ENCODE measurements at regions not wholly inside any gene's neighbourhood (a gene's known extent, or its start where the extent isn't known, plus 50 kb on each side); places are given as distances from the start of the nearest gene placed in this dataset.

DNA sequence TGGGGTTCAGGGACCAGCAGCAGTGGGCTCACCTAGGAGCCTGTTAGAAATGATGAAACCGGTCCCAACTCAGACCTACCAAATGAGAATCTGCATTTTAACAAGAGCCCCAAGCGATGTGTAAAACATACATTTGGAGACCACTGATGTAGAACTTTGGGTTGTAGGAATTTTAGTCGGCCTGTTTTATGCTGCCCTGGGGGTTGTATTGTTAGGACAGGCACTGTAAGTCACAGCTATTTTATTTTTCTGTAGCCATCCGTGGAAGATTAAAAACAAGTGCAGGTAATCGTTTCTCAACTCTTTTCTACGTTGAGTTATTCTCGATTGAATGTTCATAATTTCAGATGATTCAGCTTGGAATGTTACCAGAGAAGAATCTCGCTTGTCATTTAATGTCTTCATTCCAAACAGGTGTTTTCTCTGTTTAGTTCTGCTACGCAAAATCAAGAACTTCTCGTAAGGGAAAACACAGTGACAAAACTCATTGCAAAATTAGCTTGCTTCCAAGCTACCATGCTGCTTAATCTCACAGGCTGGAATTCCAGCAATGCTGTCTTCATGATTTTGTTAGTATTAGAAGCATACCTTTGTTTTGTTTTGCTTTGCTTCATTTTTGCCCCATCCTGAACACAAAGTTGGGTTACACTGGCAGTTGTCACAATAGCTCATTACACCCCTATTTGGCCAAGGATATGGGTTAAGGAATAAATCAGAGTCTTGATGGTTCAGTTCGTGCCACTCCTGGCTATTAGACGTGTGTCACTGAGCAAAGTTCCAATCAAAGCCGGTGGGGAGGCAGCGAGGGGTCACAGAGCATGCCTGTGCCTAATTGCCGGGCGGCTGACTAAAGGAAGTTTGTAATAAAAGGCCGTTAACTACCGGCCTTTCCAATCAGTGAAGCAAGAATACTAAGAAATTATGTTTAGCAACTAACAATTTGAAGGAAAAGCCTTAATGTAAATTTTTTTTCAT is 676.9 kb downstream of the GATA3 start:
- no peak for DNase-seq

DNA sequence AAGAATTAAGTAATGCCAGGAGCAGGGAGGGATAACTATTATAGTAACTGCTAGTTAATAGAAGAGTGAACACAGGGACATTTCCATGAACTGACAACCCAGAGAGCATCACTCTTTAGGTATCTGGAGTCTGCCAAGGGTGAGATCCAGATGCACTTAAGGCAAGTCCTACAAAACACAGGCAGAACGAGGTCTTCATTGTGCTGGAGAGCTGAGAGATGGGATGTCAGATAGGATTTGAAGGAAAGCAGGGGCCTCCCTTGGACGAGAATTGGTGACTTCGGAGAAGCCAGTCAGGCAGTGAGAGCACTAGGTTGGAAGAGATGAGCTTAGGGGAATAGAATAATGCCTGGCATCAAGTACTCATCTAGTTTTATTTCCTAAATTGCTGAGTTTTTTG is 684.5 kb downstream of the GATA3 start:
- DNase-seq = no peak

DNA sequence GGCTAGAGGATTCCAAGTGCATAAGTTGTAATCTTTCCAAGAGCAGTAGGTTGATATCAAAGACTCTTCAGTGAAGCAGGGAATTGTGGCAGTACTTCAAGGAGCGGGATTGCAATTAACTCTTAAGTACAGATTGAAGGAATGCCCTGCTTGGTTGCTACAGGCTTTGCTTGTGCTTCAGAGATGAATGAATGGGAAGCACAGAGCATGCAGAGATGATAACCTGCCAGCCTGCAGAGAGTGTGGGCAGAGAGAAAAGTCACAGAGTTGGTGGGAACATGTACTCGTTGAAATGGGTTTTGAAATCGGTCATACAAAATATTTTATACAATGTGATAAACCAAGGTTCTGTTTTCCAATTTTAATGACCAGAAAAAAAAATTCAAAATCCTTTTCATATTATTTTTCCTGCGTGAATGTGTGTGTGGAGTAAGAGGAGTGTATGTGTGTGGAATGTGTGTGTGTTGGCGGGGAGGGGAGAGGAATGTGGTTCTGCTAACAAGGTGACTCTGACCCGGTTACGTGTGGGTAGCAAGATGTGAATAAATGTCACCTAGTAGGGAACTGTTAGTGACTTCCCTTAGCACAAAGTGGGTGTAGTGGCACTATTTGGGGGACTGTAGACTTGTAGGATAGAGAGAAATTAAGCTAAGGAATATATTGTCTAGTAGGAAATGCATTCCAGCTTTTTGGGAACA is 697.8 kb downstream of the GATA3 start:
- DNase-seq = no peak

DNA sequence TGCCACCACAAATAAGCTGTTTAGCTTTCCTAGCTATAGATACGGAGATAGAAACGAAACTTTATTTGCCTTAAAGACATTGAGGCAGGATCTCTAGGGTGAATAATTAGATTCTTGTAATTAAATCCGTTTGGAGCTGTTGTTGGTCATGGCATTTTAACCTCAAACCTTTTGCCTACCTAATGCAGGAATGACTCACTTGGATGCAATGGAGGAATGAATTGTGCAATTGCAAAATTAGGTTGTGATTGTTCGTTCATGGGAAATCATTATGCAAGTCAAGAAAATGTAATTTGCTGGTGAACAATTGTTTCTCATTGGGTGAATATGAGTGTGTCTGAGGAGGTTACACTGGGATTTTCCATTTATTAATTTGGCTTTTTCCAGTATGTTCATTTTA is 703.5 kb downstream of the GATA3 start:
- no peak for DNase-seq

DNA sequence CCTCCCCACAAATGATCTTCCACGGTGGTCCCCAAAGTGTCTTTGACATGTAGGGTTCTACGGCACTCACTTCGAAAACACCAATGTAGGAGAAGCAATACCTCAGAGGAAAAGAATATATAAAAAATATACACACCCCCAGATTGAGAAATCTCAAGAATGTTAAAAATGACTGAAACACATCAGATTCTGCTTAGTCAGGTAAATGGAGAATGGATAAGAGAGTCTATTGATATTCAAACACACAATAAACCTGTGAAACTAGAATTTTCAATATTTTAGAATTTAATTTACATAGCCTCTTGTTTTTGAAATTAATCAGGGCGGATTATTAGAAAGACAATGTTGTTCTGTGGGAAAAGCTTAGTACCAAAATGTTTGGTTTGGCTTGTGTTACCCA is 712.4 kb downstream of the GATA3 start:
- DNase-seq = no peak

DNA sequence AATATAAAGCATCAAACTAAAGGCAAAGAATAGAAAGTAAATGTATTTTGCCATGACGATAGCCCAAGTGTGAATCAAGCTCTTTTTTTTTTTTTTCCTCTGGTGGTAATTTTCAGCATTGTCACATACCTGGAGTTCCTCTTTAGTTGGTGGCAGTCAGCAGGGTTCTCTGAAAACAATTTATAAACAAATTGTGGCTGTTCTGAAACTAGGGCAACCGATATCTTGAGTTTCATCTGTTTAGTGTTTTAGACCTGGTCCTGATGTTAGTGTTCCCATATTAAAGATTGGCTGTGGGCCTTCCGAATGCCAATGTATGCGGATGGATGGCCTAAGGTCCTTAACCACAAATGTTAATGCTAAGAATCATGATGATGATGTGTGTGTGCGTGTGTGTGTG is 713.1 kb downstream of the GATA3 start:
- no peak for DNase-seq

DNA sequence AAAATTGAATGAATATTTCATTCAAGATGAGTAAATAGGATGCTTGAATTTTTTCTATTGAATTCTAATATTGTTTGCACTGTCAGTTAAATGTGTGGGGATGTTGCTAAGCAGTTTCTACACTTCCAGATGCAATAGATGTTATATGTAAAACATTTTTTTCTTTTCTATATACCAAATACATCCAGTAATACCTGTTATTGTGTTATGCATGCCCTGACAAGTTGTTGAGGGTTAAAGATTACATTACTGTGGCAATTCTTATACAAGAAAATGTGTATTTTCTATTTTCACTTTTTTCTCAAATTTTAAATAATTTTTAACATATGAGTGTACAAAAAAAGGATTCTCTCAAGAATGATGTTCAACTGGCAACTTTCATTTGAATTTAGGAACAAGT is 713.9 kb downstream of the GATA3 start:
- no peak for DNase-seq

DNA sequence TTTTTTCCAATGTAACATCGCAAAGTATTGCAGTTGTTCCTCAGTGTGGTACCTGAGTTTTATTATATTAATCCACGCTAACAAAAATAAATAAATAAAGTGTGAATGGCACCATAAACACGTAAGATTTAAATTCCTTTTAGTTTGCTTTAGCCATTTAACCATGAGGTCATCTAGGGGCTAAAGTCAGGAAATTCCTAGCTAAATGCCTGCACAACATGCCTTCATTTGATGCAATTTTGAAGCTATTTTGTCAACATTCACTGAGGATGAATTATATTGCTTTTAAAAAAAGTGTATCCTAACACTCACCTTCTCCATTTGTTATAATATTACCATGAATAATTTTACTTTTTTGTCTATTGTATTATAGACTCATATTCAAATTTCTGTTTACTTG is 714.4 kb downstream of the GATA3 start:
- no peak for DNase-seq

DNA sequence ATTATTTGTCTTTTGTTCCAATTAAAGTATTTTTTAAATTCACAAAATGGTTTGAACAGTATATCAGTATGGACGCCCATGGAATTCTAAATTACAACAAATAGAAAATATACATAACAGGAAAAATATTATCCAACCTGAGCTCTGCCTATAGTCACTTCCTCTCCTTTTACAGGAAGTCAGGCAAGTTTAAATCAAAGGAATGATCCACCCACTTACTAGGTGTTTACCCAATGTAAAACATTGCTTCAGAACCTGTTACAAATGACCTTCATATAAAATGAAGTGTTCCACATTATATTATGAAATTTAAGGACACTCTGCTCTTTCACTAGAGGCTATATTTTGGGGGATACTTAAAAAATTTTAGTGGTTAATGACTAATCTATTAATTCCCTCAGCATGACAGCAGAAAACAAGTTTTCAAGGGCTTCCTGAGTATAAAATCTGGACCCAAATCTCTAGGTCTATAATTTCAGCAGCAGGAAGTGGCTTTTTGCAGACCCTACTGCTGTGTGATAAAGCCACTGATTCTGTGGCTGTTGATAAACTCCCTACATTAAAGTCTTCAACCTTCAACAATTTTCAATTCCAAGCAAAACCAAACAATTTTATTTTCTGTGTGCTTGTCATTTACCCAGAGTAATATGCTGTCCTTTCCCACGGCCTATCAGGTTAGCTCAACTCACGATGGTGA is 722.6 kb downstream of the GATA3 start:
- no peak for DNase-seq

DNA sequence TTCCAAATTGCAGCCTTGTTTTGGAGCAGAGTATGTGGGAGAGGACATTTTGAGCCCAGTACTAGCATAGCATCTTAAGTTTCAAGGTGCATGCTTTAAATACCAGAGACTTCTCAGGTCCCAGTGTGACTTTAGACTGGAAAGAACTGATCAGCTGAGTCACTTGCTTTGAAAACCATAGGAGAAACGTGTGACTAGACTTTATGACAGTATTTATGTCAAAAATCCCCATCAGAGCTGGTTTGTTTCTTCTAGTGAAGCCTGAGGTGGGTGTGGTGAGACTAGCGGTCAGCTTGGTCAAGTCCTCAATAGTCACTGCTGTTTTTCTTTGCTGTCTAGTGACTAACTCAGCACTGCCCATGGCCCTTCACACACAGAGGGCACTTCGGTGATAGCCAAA is 724.2 kb downstream of the GATA3 start:
- DNase-seq = no peak

DNA sequence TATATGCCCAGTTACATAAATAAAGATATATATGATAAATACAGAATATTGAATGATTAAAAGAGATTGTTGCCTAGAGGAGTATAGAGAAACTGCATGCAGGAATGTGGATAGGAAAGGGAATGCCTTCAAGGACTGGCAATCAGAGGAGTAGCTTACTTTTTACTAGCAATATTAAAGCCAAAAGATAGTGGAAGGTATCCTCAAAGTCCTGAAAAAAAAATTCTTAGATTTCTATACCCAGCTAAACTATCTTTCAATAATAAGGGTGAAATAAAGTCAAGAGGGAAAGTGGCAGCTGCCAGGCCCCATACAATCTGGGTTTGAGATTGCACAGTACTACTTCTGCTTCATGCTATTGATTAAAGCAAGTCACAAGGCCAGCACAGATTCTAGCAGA is 733.2 kb downstream of the GATA3 start:
- DNase-seq = no peak

DNA sequence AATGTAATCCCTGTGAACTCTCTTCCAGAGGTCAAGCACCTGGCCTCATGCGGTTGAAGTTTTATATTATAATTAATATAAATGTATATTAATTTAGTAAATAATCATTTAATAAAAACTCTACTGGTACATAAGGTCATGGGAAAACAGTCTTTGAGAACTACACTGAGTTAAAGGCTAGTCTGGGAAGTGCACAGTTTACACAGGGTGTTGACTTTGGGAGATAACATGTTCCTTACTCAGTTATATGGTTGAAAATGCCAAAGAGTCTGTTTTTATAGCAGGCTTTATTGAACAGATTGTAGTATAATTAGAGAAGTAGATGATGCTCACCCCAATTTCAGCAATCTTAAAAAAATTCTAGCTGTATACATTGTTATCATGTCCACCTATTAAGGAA is 735.9 kb downstream of the GATA3 start:
- no peak for DNase-seq

DNA sequence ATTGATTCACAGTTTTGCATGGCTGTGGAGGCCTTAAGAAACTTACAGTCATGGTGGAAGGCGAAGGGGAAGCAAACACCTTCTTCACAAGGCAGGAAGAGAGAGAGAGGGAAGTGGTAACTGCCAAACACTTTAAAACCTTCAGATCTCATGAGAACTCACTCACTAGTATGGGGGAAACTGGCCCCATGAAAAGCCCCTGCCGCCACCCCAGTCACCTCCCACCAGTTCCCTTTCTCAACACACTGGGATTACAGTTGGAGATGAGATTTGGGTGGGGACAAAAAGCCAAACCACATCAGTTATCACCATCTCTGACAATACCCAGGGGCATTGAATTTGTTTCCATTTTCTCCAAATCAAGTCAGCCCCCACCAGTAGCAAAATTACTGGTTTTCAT is 740.4 kb downstream of the GATA3 start:
- DNase-seq = no peak

DNA sequence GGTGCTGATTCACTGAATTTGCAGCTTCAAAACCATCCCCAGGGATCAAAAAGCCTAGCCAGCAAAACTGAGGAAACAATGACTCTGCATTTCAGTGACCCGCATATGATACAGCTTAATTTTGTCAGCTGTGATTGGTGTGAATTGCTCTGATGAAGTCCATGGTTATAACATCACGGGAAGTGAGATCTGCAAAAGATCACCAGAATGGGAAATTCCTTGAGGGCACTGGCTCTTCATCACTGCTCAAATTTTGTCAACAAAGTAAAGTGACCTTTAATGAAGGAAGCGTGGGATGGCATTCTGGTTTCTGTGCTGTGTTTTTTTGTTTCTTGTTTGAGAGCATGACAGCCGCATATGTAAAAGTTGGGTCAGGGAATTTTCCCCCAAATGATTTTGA is 745.9 kb downstream of the GATA3 start:
- no peak for DNase-seq

DNA sequence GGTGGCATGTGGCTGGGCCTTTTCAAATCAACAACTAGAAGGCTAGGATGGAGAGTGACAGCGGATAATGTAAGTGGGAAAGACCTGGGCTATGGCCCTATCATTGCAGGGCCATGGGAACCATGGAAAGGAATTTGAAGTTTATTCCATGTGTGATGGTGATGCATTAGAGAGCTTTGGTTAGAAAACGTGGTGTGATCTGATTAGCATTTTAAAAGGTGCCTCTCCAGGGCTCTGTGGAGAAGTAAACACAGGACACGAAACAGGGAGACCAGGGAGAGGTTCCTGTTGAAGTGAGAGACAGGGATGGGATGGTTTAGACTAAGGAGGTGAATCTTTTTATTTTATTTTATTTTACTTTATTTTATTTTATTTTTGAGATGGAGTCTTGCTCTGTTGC is 749.5 kb downstream of the GATA3 start:
- DNase-seq = no peak

DNA sequence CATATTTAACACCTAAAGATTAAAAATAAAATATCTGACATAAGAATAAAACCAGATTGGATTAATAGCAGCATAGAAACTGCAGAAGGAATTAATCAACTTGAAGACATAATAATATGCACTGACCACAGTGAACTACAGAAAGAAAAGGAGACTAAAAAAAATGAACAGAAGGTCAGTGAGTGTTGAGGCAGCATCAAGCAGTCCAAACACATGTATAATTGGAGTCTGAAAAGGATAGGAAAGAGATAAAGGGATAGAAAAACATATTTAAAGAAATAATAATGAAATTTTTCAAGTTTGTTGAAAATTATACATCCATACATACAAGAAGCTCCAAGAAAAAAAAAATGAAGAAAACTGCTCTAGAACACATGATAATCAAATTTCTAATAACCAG is 756.2 kb downstream of the GATA3 start:
- no peak for DNase-seq

DNA sequence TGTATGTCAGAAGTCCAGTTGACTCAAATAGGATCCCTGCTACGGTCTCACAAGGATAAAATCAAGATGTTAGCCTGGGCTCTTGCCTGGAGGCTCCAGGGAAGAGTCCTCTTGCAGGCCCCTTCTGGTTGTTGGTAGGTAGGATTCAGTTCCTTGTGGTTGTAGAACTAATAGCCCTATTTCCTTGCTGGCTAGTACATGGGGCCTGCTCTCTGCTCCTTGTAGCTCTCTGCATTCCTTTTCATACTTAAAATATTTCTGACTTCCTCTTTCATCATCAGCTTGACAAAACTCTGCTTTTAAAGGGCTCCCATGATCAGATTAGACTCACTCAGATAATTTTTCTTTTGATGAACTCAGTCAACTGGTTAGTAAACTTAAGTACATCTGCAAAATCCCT is 756.7 kb downstream of the GATA3 start:
- DNase-seq = no peak

DNA sequence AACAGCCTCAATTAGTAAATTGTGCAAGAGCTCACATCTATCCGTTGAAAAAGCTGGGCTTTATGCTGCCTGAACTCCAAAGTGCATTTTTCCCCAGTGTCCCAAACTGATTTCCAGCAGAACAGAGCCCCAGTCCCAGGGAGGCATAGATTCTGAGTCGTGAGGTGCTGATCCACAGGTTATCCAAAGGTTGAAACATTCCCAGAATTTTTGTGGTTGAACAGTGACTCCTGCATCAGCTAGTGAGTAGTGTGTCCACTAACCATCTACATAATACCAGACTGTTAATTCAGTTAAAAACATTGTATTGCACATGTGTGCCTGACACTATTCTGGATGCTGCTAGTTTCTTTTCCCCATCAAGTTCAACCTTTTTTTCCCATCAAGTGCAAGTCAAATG is 761.5 kb downstream of the GATA3 start:
- no peak for DNase-seq

DNA sequence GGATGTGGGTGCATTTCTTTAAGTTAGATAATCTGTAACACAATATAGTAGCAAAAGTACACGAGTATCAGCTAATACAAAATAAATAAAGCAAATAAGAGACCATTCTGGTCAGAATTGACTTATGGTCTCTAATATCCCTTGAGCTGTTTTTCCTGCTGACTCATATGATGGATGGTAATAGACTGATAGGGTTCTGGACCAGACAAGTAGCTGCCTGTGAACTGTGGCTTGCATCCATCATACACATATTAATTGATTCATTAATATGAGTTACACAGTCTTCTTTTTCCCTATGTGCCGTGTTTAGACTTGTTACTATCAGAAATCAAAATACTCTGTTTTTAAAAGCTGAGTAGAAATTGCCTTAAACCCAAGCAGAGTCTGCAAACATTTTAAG is 762.8 kb downstream of the GATA3 start:
- no peak for DNase-seq

DNA sequence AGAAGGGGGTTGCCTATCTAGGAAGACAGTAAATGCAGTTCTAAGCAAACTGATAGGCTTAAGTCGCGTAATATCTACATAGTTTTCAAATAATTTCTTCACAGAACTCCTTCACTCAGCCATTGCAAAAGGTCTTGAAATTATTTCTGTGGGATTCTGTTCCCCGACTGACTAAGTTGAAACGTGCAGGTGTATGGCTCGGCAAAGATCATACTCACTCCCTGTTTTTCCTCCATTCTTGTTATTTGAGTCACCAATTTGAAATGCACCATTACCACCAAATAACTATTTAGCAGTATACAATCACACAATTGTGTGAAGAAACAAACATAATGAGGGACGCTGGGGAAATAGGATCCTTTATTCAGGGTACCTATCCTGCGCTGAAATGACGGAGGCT is 771.1 kb downstream of the GATA3 start:
- no peak for DNase-seq

DNA sequence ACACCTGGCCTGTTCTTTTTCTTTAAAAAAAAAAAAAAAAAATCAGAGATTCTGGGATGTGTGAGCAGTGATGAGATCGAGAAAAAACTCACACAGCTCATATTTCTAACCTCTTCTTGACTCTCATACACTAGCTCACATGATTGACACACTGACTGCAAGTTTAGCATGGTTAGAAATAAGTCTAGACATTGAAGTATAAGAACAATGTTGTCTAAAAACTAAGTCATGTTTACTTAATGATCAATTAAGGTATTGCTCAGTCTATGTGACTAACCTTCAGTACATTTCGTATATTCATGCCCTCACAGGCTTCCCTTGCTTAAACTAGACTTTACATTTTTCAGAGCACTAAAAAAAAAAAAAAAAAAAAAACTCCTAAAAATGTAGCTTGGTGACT is 775.1 kb downstream of the GATA3 start:
- no peak for DNase-seq

DNA sequence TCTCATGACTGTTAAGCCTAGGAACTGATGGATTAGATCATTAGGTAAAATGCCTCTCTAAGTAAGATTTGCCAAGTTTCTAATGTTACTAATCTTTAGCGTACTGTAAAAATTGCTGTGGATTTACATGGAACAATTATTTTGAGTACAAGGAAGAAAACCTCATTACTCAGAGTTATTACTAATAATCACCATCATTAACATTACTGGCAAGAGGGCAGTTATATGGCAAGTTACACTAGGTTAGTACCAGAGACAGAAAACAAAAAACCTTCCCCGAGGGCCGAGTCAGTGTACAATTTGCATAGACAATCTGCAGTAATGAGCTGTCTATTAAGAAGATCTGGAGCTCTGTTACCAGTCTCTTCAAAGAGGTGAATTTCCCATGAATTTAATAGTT is 775.6 kb downstream of the GATA3 start:
- DNase-seq = no peak

DNA sequence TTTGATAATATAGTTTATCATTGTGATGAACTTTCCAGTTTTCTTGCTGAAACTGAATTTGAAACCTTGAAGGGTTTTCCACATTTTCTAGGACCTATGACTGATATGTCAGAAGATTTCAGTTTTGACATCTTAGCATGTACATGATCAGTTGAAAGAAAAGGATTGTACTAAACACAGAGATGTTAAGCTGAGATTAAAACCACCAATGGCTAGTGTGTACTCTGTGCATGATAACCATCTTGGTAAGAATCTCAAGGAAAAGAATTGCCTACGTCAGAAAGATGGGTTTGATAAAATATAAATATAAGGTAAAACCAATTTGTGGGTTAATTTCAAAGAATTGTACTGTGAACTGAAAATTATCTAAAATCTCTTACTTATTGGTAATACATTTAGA is 776.4 kb downstream of the GATA3 start:
- no peak for DNase-seq
